Stimulated activated CD4-positive, alpha-beta T cell treated with anti-CD3 and anti-CD28 coated beads, Interleukin-15, amount 100 ng/mL, for 48 hours (primary cell): ENCODE measurements at regions not wholly inside any gene's neighbourhood (a gene's known extent, or its start where the extent isn't known, plus 50 kb on each side); places are given as distances from the start of the nearest gene placed in this dataset.

Source experiments
- DNase-seq, 2 donors: peaks; one replicate each; pipeline ENCODE4 v3.0.0-alpha.2; 2020; ENCODE audit warnings: low read depth in 2 of 2

DNA sequence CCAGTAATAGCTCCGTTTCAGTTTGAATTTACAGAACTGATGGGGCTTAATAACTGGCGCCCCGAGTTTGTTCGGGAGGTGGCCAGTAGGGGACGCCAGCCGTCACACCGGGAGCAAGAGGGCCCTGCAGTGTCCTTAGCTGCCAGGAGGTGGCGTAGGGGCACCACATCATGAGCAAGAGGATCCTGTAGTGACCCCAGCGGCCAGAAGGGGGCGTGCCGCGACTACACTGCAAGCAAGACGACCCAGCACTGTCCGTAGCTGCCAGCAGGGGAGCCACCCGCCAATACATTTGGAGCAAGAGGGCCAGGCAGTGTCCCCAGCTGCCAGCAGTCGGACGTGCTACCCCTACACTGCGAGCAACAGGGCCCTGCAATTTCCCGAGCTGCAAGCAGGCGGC lies 663.7 kb upstream of the B3GAT1 start:
- peak; percentile 63 to 73 for DNase-seq

GRCh38 chr11:135074397-135074998 lies 662.5 kb upstream of the B3GAT1 start:
- no peak for DNase-seq

DNA sequence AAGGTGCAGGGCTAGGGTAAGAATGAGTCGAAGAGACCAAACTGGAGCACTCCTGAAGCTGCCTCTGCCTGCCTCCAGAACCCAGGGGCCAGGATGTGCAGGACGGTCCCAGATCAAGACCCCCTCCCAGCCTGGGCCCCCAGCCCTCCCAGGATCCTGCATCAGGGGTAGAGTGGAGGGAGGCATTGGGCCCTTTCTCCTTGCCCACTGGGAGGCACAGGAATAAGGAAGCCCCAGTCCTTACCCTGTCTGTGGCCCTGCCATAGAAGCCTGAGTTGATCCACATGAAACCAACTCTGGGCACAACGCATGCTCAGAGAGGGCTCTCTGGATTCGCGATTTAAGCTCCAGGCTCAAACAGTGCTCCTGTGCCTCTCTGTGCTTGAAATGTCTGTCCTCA lies 661.8 kb upstream of the B3GAT1 start:
- no peak for DNase-seq

DNA sequence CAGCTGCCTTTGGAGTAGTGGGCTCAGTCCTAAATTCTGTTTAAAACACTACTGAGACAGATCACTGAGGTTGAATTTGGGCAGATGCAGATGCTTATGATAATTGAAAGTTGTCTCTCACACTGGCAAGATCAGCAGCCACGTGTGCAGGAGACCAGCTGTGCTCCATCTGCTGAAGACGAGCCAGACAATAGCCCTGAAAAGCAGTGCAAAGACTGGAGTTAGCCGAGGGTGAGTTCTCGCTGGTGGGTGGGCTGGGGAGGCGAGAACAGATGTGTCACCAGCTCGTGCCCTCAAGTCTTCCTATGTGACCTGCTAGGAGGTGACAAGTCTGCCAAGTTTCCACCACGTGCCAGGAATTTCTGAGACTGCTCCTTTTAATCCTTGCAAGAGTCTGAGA lies 661.3 kb upstream of the B3GAT1 start:
- no peak for DNase-seq

GRCh38 chr11:135069890-135070289 lies 657.8 kb upstream of the B3GAT1 start:
- no peak for DNase-seq

- DNase-seq: no peak
Measured at GRCh38 chr11:135069063-135069462, 657.0 kb upstream of the B3GAT1 start.

GRCh38 chr11:135062994-135063393 lies 651.0 kb upstream of the B3GAT1 start:
- no peak for DNase-seq

DNA sequence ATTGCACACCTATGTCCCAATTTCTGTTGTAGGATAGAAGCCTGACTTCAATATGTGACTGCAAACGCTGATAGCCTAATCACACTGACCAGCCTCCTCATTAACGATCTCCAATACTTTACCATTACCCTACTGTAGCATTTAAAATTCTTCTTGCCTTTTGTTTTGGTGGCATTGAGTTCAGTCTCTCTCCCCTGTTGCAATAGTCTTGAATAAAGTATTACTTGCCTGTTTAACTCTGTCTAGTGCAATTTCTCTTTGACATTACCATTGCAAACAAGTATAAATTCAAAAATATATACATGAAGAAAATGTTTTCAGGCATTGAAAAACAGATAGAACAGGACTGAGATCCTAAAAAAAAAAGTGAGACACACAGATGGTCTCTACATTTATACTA lies 649.1 kb upstream of the B3GAT1 start:
- no peak for DNase-seq

DNA sequence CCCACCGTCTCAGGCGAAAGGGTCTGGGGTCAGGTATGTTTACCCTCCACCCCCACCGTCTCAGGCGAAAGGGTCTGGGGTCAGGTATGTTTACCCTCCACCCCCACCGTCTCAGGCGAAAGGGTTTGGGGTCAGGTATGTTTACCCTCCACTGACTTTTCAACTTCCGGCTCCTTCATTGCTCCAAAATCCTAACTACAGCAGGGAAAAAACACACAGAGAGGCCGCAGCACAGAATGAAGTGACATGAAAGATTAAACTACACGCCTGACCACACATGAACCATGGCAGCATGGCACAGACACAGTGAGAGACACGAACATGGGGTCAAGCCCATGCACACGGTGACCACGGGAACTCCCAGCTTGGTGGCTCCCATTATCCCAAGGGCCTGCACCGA lies 634.9 kb upstream of the B3GAT1 start:
- DNase-seq: no peak

- DNase-seq: no peak
Measured at GRCh38 chr11:135046556-135046955, 634.5 kb upstream of the B3GAT1 start.

DNA sequence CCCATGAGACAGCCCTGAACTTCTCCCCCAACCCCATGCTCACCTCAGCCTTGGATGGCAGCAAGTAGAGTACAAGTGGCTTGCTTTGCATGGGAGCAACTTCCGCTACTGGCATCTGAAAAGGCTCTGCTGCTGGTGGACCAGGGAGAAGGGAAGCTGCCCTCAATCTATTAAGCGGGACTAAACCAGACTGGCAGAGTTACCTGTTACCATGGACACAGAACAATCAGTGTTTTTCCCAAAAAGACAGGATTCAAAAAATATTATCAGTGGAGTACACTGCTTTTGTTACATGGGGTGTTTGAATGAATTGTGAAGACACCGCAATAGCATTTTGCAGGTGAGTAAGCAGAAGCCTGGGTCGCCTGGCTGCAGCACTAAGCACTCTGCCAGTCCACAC lies 631.4 kb upstream of the B3GAT1 start:
- no peak for DNase-seq

DNA sequence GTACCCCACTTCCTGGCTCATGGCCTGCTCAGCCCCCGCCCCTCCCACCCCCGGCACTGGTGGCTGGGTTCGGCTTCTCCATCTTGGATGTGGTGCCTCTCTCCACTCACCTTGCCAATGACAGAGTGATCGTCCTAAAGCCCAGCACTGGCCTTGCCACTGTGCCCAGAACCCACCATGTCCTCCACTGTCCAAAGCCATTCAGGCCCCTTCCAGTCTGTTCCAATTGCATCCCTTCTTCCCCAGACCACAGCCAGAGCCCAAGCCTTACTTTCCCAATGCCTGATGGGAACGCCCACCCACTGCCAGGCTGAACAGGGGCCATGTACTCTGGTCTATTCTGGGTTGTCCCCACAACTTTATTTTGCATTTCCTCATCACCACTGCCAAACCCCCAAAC lies 625.8 kb upstream of the B3GAT1 start:
- no peak for DNase-seq

- no peak for DNase-seq
Measured at GRCh38 chr11:135036488-135037297, 624.7 kb upstream of the B3GAT1 start.

DNA sequence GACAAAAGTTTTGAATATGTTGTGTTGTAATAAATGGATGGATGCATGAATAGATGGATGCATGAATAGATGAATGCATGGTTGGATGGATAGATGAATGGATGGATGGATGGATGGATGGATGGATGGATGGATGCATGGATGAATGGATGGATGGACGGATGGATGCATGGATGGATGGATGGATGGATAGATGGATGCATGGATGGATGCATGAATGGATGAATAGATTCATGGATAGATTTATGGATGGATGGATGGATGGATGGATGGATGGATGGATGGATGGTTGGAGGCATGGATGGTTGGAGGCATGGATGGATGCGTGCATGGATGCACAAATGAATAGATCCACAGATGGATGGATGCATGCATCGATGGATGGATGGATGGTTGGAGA lies 623.2 kb upstream of the B3GAT1 start:
- DNase-seq: no peak

GRCh38 chr11:135033540-135033939 lies 621.5 kb upstream of the B3GAT1 start:
- no peak for DNase-seq

DNA sequence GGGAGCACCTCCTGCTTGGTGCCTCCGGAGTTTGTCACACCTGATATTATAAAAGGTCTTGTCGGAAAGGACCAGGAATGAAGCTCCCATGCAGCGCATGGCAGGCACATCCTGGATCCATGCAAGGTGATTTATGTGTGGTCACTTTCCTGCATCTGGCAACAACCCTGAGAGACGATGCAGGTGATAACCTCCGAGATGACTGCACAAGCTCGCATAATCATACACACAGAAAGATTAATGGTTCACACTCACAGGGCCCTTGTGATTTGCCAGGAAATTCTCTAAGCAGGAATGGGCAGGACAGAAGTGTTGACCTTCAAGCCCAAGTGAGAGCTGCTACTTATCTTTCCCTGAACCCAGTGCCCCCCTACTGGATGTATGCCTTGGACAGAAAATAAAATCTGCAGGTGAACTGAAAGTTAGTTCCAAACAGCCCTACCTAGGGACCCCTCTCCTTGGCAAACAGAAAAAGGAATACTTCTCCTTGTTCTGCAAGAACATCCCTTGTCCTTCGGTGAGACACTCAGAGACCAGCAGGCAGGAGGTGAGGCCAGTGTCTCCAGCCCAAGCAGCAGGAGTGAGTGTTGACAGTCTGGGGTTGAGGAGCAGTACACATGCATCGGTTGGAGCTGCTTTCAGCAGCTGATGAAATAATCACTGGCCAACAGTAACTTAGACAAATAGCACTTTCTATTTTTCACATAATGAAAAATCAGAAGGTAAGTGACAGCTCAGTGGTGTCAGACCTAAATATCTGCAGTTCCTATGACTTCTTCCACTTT lies 619.4 kb upstream of the B3GAT1 start:
- DNase-seq: no peak

- no peak for DNase-seq
Measured at GRCh38 chr11:135027461-135027860, 615.4 kb upstream of the B3GAT1 start.

- no peak for DNase-seq
Measured at GRCh38 chr11:135023499-135023898, 611.5 kb upstream of the B3GAT1 start.

GRCh38 chr11:135022454-135022853 lies 610.4 kb upstream of the B3GAT1 start:
- no peak for DNase-seq

DNA sequence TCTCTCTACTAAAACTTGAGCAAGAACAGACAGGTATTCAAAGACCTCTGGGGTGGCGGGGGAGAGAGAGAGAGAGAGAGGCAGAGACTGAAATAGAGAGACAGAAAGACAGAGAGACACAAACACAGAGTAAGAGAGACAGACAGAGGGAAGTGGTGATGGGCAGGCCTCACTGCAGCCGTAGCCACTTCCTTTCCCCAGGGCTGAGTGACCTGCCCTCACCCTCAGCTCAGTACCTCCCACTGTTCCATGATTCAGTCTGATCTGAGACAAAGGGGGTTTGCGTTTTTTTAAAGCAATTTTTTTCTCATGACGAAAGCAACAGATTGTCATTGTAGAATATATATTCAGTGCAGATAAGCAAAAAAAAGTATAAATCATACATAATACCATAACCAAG lies 607.9 kb upstream of the B3GAT1 start:
- no peak for DNase-seq

DNA sequence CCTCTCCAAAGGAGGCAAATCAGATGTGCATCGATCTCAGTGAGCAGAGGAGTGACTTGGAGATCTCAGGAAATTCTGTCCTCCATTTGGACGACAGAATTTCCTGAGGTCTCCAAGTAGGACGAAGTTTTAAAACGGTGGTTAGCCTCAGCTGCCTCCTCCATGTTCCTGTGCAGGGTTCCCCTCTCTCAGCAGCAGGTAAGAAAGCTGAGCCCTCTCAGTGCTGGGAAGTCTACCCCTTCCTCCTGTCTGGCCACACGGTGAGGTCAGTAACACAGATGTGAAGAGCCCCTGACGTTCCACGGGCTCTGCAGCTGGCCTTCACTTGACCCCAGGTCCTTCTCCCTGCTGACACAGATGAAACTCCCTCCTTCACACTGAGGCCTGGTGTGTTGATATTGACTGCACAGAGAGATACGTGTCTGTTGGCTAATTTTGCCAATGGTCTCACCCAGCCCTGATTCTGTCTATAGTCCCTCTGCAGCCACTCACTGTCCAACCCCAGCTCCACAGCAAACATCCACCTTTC lies 607.4 kb upstream of the B3GAT1 start:
- no peak for DNase-seq

GRCh38 chr11:135017296-135017695 lies 605.3 kb upstream of the B3GAT1 start:
- no peak for DNase-seq

- DNase-seq: no peak
Measured at GRCh38 chr11:135015966-135016365, 603.9 kb upstream of the B3GAT1 start.
